Retinal pigment epithelial cell (primary cell): ENCODE measurements at regions not wholly inside any gene's neighbourhood (a gene's known extent, or its start where the extent isn't known, plus 50 kb on each side); places are given as distances from the start of the nearest gene placed in this dataset.
"Not testable (repeated sequence)": the region's sequence is repeated elsewhere in the genome, so short reads cannot be mapped to it uniquely, and the experiment has no call there.

Source experiments
- DNase-seq: peaks from one replicate; pipeline ENCODE4 v3.0.0-alpha.2; 2010; ENCODE audit warnings: low read depth
- H3K4me3 ChIP-seq: 2 replicates; pipeline ENCODE4 v1.5.1; 2011; ENCODE audit warnings: mild to moderate bottlenecking, low read length, control low read depth, moderate library complexity
- CTCF ChIP-seq: conservative IDR thresholded peaks from 2 replicates; pipeline ENCODE4 v1.5.1; 2011; ENCODE audit warnings: low read depth, low read length, control low read depth, inconsistent platforms

- no peak for TF ChIP-seq CTCF
- H3K4me3 ChIP-seq: no peak overlapping the region
- DNase-seq: no peak
Measured at GRCh38 chr16:88200896-88201185, 181.9 kb upstream of the ZNF469 start.

GRCh38 chr16:88201611-88202010 lies 181.1 kb upstream of the ZNF469 start:
- not testable (repeated sequence) for DNase-seq

GRCh38 chr16:88202207-88202745 lies 180.5 kb upstream of the ZNF469 start:
- no peak for TF ChIP-seq CTCF
- H3K4me3 ChIP-seq: no peak overlapping the region
- DNase-seq: no peak

More at GRCh38 chr16:88201611-88202010, 181.1 kb upstream of the ZNF469 start:
- H3K4me3 ChIP-seq: not testable (repeated sequence)

DNA sequence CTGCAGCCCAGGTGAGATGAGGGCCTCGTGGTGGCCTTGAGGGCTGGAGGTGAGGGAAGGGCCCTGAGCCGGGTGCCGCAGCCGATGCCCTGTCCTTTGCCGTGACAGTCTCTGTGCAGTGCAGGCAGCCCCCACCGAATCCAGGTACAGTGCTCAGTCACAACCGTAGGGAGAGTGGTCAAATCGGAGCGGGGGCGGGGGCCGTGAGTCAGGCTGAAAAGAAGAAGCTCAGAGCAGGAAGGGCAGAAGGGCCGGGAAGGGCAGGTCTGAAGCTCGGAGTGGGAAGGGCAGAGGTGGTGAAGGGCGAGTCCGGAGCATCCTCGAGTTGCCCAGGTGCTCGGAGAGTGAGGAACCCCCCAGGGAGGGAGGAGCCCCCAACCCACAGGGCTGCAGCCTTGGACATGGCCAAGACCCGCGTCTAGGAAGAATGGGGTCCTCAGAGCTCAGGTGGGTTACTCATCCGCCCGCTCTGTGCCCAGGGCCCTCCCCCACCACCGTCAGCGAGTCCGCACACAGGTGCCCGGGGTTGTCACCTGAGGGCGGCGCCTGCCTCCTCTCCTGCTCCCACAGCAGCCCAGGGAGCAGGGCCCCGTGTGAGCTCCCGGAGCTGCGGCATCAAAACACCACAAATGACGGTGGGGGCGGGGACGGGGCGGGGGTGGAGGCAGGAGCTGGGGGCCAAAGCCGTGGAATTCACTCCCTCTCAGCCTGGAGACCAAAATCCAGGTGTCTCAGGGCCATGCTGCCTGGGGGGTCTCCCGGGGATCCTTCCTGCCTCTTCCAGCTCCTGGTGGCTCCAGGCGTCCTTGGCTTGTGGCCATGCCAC lies 179.7 kb upstream of the ZNF469 start:
- DNase-seq, H3K4me3 ChIP-seq: not testable (repeated sequence)

GRCh38 chr16:88204131-88205110 lies 178.3 kb upstream of the ZNF469 start:
- not testable (repeated sequence) for H3K4me3 ChIP-seq, DNase-seq

DNA sequence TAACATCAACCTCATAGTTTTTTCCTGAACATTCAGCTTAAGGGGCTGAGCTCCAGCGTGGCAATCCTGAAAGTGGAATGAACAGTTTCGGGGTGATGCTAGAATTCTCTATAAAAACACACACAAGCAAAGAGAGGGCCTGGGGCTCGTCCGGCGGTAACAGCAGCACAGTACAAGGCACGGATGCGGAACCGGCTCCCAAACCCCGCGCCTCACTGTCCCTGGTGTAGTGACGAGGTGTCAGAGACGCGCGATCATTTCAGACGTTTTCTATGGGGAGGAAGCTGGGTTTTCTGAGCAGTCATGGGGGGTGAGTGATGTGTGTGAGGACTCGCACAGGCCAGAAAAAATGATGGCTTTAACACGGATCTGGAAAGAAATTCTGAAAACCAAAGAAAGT lies 177.3 kb upstream of the ZNF469 start:
- DNase-seq: not testable (repeated sequence)

GRCh38 chr16:88206006-88206405 lies 176.8 kb upstream of the ZNF469 start:
- DNase-seq, H3K4me3 ChIP-seq: not testable (repeated sequence)

More for the DNA sequence above, 177.3 kb upstream of the ZNF469 start:
- H3K4me3 ChIP-seq: not testable (repeated sequence)

DNA sequence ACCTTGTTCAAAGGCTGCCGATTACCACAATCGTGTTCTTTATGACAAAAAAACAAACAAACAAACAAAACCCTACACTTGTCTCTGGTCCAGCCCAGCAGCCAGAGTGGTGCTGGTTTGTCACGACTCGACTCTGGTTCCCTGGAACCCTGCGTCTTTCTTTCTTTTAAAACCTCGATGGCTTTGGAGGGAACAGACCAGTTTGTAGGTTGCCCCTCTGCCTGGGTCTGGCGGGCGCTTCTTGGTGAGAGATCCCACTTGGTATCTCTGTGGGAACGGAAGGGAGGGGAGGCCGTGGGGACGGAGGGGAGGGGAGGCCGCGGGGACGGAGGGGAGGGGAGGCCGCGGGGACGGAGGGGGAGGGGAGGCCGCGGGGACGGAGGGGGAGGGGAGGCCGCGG lies 176.2 kb upstream of the ZNF469 start:
- DNase-seq, H3K4me3 ChIP-seq: not testable (repeated sequence)

GRCh38 chr16:88208112-88208511 lies 174.6 kb upstream of the ZNF469 start:
- no peak overlapping the region for H3K4me3 ChIP-seq
- DNase-seq: no peak
- no peak for TF ChIP-seq CTCF

DNA sequence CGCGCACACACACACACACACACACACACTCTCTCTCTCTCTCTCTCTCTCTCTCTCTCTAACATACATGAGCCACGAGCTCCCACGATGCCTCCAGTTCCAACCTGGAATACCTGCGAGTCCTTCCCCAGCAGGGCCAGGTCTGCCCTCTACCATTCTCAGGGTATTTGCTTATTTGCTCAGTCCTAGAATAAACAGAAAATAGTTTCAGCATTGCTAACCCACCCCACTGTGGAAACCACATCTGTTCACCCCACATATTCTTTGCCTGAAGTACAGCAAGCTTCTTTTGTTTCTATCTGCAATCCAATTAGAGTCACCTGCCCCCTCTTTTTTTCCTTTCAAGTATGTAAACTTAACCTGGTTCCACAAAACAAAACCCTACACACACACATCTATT lies 174.0 kb upstream of the ZNF469 start:
- H3K4me3 ChIP-seq, DNase-seq: not testable (repeated sequence)

DNA sequence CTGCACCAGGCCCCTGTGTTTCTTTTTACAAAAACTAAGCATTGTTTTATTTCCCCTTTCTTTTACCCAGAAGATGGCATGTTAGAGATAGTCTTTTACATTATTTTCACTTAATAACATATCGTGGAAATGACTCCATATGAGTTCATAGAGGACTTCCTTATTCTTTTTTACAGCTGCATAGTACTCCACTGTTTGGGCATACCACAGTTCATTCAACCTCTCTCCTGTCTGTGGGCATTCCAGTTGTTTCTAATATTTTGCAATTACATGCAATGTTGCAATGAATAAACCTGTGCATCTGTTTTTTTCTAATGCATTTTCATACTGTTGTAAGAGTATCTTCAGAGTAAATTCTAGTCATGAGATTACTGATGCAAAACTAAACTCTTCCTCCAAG lies 173.2 kb upstream of the ZNF469 start:
- not testable (repeated sequence) for DNase-seq, H3K4me3 ChIP-seq

GRCh38 chr16:88213937-88214336 lies 168.8 kb upstream of the ZNF469 start:
- DNase-seq, H3K4me3 ChIP-seq: not testable (repeated sequence)

GRCh38 chr16:88221001-88221761 lies 161.6 kb upstream of the ZNF469 start:
- not testable (repeated sequence) for H3K4me3 ChIP-seq, DNase-seq

GRCh38 chr16:88223696-88224095 lies 159.1 kb upstream of the ZNF469 start:
- H3K4me3 ChIP-seq, DNase-seq: not testable (repeated sequence)
